ENCODE measurements at regions not wholly inside any gene's neighbourhood (a gene's known extent, or its start where the extent isn't known, plus 50 kb on each side); places are given as distances from the start of the nearest gene placed in this dataset.

- no peak for DNase-seq
These were observed 220.3 kb downstream of the SIPA1L2 start for GRCh38 chr1:232409584-232409983.

GRCh38 chr1:232407120-232407519 is 222.8 kb downstream of the SIPA1L2 start:
- DNase-seq = no peak

GRCh38 chr1:232405781-232406180 is 224.2 kb downstream of the SIPA1L2 start:
- no peak for DNase-seq

GRCh38 chr1:232404981-232405731 is 224.8 kb downstream of the SIPA1L2 start:
- no peak for DNase-seq

DNA sequence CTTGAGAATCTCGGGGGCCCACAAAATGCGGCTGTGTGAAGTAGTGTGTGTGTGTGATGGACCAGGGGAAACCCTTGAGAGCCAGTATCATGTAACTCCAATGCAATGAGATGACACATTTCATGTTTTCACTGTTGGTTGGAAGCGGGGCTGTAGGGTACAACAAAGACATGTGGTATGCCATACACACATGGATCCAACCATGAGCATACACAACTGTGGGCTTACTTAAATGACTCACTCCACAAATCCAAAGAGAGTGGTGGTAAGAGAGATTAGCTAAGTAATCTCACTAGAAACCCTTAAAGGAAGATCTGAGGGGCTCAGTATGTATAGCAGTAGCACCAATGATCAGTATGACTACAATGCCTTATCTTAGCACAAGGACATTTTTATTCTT is 225.7 kb downstream of the SIPA1L2 start:
- DNase-seq = no peak

GRCh38 chr1:232403017-232403714 is 226.8 kb downstream of the SIPA1L2 start:
- DNase-seq = no peak

DNA sequence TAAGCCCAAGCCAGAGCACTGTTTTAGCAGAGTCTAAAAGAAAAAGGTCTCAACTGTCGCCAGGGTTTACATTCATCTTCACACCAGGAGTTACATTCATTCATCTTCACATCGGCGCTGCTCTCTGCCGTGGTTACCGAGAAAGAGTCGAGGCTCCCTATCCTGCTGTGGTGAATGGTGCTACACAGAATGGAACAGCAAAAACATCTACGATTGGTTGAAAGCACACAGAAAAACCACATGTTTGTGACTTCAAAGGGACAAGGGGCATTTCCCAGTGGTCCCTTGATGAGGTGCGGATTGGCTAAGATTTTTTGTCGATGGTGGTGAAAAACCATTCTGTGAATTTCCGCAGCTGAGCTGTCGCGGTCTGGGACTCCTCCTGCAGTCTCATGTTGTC is 231.1 kb downstream of the SIPA1L2 start:
- DNase-seq = no peak

- no peak for DNase-seq
These were observed 236.3 kb downstream of the SIPA1L2 start for GRCh38 chr1:232393444-232394146.

- no peak for DNase-seq
These were observed 236.9 kb downstream of the SIPA1L2 start for GRCh38 chr1:232393010-232393409.

- DNase-seq = no peak
These were observed 239.3 kb downstream of the SIPA1L2 start for GRCh38 chr1:232390590-232390989.

GRCh38 chr1:232389744-232390143 is 240.2 kb downstream of the SIPA1L2 start:
- no peak for DNase-seq

DNA sequence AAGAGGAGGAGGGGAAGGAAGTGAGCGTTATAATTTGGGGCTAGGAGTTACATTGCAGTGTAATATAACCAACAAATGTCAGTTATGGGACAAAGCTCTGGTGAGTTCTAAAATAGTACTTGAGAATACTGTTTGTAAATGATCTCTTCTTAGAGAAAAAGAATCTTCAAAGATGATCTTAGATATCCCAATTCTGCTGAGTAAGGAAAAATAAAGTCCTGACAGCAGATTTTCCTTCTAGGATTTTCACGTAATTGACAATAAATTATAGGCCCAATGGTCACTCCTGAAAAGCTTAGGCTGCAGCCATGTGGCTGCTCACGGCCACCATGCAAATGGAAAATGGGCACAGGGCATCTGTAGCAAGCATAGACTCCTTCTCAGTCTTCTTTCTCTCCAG is 241.6 kb downstream of the SIPA1L2 start:
- DNase-seq = no peak

DNA sequence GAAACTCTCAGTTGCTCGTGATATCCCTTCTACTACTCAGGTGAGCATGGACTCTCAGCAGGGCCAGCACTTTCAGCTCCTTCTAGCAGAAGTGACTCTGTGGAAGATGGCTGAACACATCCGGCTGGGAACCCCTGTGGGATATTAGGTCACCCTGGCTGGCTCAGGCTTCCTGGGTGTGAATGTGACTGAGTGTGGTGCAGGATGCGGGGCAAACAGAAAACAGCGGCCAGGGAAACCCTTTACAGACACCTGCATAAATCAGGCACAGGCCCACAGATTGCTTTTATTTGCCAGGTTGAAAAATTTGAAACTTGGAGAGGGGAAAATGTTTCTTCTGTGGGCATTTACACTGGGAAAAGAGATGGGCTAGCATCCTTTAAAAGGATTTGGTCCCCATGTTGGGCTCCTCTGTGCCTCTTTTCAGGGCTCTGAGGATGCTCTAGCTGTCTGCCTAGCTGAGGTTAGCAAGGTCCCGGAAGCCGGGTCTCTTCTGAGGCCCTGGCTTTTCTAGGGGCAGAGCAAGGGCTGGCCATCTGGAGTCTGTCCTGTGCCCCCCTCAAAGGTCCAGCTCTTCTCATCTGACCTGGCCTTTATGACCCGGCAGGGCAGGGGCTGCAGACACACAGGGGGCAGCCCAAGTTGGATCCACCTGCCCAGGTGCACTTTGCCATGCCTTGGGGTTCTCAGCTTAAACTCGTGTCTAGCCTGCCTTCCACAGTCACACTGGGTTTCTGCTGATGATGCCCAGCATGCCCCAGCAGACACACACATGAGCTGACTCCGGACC is 243.0 kb downstream of the SIPA1L2 start:
- no peak for DNase-seq

DNA sequence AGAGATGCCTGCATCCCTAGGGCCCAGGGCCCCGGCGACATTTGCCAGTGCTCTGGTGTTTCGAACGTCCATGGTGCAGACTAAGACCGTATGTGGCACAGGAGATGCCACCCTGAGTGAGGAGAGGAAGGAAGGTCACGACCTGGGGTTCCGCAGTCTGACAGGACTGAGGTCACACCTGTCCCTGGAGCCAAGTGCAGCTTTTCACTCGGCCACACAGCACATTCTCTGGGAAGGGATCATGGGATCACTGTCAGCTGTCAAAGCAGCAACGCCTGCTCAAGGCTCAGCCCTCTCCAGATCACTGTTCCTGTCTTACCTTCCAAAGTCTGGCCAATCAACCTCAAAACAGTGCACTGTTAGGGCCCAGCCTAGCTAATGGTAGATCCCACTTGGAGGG is 243.6 kb downstream of the SIPA1L2 start:
- DNase-seq = no peak

- DNase-seq = no peak
These were observed 244.7 kb downstream of the SIPA1L2 start for GRCh38 chr1:232385221-232385620.

DNA sequence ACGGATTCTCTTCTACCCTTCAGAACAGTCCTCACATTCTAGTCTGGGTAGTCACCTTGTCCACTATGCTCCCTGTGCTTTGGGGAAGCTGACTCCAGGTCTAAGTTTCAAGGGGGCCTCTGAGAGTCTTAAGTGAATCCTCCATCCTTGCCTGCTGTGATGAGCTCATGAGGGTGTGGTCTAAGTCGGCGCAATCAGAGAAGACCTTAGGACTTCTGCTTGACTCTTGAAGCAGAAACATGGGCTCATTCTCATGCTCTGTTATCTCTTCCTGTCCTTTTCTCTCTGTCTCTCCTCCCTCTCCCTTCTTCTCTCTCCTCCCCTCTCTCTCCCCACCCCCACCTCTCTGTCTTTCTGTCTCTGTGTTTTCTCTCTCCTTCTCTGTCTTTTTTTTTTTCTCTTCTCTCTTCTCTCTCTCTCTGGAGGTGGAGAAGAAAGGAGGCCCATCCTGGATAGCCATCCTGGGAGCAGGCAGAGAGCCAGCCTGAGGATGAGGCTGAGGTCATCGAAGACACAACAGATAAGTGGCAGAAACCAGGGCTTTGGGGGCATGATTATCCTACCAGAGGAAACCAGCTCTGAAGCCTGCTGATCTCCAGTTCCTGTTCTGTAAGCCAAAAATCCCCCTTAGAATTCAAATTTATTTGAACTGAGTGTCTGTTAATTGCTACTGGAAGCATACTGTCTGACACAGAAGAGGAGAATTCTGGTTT is 245.6 kb downstream of the SIPA1L2 start:
- DNase-seq = no peak

GRCh38 chr1:232383455-232384123 is 246.3 kb downstream of the SIPA1L2 start:
- no peak for DNase-seq

GRCh38 chr1:232382671-232383070 is 247.3 kb downstream of the SIPA1L2 start:
- DNase-seq = no peak

GRCh38 chr1:232381394-232382100 is 248.4 kb downstream of the SIPA1L2 start:
- no peak for DNase-seq

DNA sequence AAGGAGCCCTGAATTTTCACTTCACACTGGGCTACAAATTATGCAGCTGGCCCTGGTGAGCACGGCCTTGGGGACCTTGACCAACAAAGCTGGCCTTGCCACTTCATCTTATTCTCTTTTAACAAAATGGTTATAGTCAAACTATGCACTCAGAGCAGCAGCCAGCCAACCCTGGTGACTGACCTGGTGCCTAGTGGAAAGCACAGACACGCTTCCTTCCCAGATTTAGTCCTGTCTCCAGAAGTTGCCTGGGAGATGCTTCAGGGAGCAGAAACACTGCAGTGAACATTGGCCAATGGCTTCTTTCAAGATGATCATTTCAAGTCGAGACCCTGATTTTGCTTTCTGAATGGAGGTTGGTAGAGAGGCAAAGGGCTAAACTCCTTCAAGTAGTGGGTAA is 249.3 kb downstream of the SIPA1L2 start:
- no peak for DNase-seq

GRCh38 chr1:232380131-232380530 is 249.8 kb downstream of the SIPA1L2 start:
- no peak for DNase-seq

Measured in CD4-positive, alpha-beta T cell treated with Interleukin-4 for 1 hour (primary cell).